GM12873 (cell line): ENCODE measurements at regions not wholly inside any gene's neighbourhood (a gene's known extent, or its start where the extent isn't known, plus 50 kb on each side); places are given as distances from the start of the nearest gene placed in this dataset.

ENCODE experiments used
- TF ChIP-seq, protein P1 (sequence below): IDR thresholded peaks from 2 replicates; pipeline ENCODE4 v1.5.1; 2012; ENCODE audit warnings: low read depth, mild to moderate bottlenecking, moderate library complexity, low read length, control low read depth; ENCODE audit not compliant: insufficient read depth; ENCODE audit errors: missing control alignments

GRCh38 chr2:58501371-58502160 lies 260.4 kb upstream of the FANCL start:
- TF ChIP-seq, protein P1, sequence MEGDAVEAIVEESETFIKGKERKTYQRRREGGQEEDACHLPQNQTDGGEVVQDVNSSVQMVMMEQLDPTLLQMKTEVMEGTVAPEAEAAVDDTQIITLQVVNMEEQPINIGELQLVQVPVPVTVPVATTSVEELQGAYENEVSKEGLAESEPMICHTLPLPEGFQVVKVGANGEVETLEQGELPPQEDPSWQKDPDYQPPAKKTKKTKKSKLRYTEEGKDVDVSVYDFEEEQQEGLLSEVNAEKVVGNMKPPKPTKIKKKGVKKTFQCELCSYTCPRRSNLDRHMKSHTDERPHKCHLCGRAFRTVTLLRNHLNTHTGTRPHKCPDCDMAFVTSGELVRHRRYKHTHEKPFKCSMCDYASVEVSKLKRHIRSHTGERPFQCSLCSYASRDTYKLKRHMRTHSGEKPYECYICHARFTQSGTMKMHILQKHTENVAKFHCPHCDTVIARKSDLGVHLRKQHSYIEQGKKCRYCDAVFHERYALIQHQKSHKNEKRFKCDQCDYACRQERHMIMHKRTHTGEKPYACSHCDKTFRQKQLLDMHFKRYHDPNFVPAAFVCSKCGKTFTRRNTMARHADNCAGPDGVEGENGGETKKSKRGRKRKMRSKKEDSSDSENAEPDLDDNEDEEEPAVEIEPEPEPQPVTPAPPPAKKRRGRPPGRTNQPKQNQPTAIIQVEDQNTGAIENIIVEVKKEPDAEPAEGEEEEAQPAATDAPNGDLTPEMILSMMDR: no peak

DNA sequence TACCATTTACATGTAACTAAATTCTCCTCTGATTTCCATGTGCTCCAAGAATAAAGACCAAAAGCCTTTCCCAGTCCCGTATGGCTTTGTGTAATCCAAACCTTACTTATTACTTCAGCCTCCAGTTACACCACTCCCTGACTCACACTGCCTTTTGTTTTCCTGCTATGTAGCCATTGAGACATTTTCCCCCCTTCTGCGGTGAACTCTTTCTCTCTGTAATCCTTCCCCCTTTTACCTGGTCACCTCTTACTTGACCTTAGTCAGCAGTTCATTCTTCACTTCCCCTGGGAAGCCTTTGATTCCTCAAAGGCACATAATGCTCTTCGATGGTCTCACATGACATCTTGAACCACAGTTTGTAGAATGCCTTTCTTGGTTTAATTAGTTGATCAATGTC lies 256.0 kb upstream of the FANCL start:
- TF ChIP-seq, protein P1: no peak

GRCh38 chr2:58495806-58496205 lies 254.7 kb upstream of the FANCL start:
- TF ChIP-seq, protein P1: no peak

- TF ChIP-seq, protein P1: no peak
Observed at GRCh38 chr2:58494071-58494501, 253.0 kb upstream of the FANCL start.

GRCh38 chr2:58484629-58485028 lies 243.5 kb upstream of the FANCL start:
- TF ChIP-seq, protein P1: no peak

GRCh38 chr2:58484221-58484620 lies 243.1 kb upstream of the FANCL start:
- TF ChIP-seq, protein P1: no peak

GRCh38 chr2:58483307-58483706 lies 242.2 kb upstream of the FANCL start:
- TF ChIP-seq, protein P1: no peak
